SK-N-MC (cell line): ENCODE measurements at regions not wholly inside any gene's neighbourhood (a gene's known extent, or its start where the extent isn't known, plus 50 kb on each side); places are given as distances from the start of the nearest gene placed in this dataset.

Experiments used
- EZH2 ChIP-seq: fragments of 200-600 bp; sonication (generic); IDR thresholded peaks from one replicate; pipeline ENCODE4 v1.6.1; 2017; ENCODE audit warnings: antibody characterized with exemption
- POLR2AphosphoS5 ChIP-seq: IDR thresholded peaks from 2 replicates; pipeline ENCODE4 v1.6.1; 2012; ENCODE audit warnings: mild to moderate bottlenecking, low read depth, low read length, borderline replicate concordance

GRCh38 chr5:15020736-15021135 lies 149.2 kb upstream of the ANKH start:
- TF ChIP-seq EZH2, result no peak
- no peak for TF ChIP-seq POLR2AphosphoS5
